ENCODE measurements at regions not wholly inside any gene's neighbourhood (a gene's known extent, or its start where the extent isn't known, plus 50 kb on each side); places are given as distances from the start of the nearest gene placed in this dataset.

DNA sequence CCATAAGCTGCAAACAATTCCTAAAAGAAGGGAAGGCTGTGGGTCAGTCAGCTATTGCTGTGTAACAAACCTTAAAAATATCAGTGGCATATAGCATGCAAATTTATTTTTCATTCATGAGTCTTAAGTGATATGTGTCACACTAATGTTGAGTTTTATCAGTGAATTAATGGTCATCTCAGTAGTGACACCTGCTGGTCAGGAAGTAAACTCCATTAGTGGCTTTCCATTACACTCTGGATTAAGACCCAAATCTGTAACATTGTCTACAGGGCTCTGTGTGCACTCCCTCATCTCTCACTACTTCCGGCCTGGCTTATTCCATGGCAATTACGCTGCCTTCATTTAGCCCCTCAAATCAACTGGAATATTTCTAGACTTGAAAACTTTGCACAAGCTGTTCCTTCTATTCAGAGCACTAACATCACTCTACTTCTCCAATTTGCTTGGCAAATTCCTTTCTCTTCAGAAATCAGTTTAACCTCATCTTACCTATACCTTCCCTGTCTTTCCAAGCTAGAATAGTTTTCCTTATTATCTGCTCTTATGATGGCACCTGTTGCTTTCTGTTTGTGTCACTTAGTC lies 217.3 kb upstream of the TAPT1 start:
- TF ChIP-seq MIXL1 (CRISPR knock-in tag; IDR thresholded peaks at IDR 0.05) (0 out of 2 replicates have a peak, but pooled peaks have one; percentile 30), RAD21 (CRISPR knock-in tag; IDR thresholded peaks at IDR 0.05) (0 out of 2 replicates have a peak, but pooled peaks have one; percentile 10), WIZ (CRISPR knock-in tag; IDR thresholded peaks at IDR 0.05) (no peak), ZBTB38 (CRISPR knock-in tag; IDR thresholded peaks at IDR 0.05) (no peak), STAG1 (CRISPR knock-in tag; IDR thresholded peaks at IDR 0.05) (peak; percentile 47; the same call in 1 of the 2 replicates), PHF21A (CRISPR knock-in tag; IDR thresholded peaks at IDR 0.05) (no peak), SMC3 (IDR thresholded peaks at IDR 0.05; ENCODE audit: low read length) (peak; percentile 25; the same call in 1 of the 2 replicates)
- TF ChIP-seq, protein P1, sequence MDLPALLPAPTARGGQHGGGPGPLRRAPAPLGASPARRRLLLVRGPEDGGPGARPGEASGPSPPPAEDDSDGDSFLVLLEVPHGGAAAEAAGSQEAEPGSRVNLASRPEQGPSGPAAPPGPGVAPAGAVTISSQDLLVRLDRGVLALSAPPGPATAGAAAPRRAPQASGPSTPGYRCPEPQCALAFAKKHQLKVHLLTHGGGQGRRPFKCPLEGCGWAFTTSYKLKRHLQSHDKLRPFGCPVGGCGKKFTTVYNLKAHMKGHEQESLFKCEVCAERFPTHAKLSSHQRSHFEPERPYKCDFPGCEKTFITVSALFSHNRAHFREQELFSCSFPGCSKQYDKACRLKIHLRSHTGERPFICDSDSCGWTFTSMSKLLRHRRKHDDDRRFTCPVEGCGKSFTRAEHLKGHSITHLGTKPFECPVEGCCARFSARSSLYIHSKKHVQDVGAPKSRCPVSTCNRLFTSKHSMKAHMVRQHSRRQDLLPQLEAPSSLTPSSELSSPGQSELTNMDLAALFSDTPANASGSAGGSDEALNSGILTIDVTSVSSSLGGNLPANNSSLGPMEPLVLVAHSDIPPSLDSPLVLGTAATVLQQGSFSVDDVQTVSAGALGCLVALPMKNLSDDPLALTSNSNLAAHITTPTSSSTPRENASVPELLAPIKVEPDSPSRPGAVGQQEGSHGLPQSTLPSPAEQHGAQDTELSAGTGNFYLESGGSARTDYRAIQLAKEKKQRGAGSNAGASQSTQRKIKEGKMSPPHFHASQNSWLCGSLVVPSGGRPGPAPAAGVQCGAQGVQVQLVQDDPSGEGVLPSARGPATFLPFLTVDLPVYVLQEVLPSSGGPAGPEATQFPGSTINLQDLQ (CRISPR knock-in tag; IDR thresholded peaks at IDR 0.05) = no peak
- TF ChIP-seq, protein P2, sequence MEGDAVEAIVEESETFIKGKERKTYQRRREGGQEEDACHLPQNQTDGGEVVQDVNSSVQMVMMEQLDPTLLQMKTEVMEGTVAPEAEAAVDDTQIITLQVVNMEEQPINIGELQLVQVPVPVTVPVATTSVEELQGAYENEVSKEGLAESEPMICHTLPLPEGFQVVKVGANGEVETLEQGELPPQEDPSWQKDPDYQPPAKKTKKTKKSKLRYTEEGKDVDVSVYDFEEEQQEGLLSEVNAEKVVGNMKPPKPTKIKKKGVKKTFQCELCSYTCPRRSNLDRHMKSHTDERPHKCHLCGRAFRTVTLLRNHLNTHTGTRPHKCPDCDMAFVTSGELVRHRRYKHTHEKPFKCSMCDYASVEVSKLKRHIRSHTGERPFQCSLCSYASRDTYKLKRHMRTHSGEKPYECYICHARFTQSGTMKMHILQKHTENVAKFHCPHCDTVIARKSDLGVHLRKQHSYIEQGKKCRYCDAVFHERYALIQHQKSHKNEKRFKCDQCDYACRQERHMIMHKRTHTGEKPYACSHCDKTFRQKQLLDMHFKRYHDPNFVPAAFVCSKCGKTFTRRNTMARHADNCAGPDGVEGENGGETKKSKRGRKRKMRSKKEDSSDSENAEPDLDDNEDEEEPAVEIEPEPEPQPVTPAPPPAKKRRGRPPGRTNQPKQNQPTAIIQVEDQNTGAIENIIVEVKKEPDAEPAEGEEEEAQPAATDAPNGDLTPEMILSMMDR (CRISPR knock-in tag; IDR thresholded peaks at IDR 0.05) = peak; percentile 66
- TF ChIP-seq, protein P3, sequence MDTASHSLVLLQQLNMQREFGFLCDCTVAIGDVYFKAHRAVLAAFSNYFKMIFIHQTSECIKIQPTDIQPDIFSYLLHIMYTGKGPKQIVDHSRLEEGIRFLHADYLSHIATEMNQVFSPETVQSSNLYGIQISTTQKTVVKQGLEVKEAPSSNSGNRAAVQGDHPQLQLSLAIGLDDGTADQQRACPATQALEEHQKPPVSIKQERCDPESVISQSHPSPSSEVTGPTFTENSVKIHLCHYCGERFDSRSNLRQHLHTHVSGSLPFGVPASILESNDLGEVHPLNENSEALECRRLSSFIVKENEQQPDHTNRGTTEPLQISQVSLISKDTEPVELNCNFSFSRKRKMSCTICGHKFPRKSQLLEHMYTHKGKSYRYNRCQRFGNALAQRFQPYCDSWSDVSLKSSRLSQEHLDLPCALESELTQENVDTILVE (CRISPR knock-in tag; IDR thresholded peaks at IDR 0.05) = no peak
- Histone ChIP-seq H2AFZ (ENCODE audit: low read length) (no peak overlapping the region), H3K27ac (ENCODE audit: extremely low read length, insufficient read depth, low read length) (no peak overlapping the region), H3K9ac (ENCODE audit: insufficient read depth, low read depth, low read length) (no peak overlapping the region), H3K4me2 (ENCODE audit: low read depth, low read length) (no peak overlapping the region), H3K4me3 (replicated peaks in 1 of 3; ENCODE audit: insufficient read depth in 1 of 3, low read depth in 2 of 3, low read length in 3 of 3) (no peak overlapping the region), H3K27me3 (ENCODE audit: control insufficient read depth in 1 of 2, insufficient read depth in 2 of 2, low read length in 2 of 2) (no peaks in the 10 kb centered on the region), H3K36me3 (replicated peaks in 1 of 2; ENCODE audit: control insufficient read depth in 1 of 2, insufficient read depth in 2 of 2, low read length in 2 of 2) (no peaks in the 10 kb centered on the region), H3K4me1 (ENCODE audit: insufficient read depth, low read length) (no peaks in the 10 kb centered on the region), H3K9me3 (ENCODE audit: low read length) (no peaks in the 10 kb centered on the region), H3K79me2 (ENCODE audit: insufficient read depth, low read length) (no peaks in the 10 kb centered on the region), H4K20me1 (ENCODE audit: insufficient read depth, low read length) (no peaks in the 10 kb centered on the region)
- 3% methylated on average over 2 of the region's 2 CpGs for WGBS (ENCODE audit: low lambda C conversion rate)
- peak; percentile 40 for FAIRE-seq
- intact Hi-C loops (cut with micrococcal nuclease; ENCODE audit: unreplicated experiment) = loop anchor here (1.0 to 5.0 kb wide), 2 partner anchors 153 to 416 kb away; no protein-coding TSS in a partner anchor
- CTCF ChIA-PET (ENCODE audit: low intra/inter-chr PET ratio, low total read pairs) = interaction anchor here (1.6 kb wide), 1 partner anchor 154 kb away, joined by 16 read pairs; no protein-coding TSS in a partner anchor
- ATAC-seq = peak; percentile 68
- POLR2A ChIA-PET = no interaction called here
- DNase-seq (ENCODE audit: low spot score) = peak; percentile 30
- in situ Hi-C loops (cut with HindIII; ENCODE audit: extremely low pct_ligation_motif_present, low pct_unique_long_range_greater_than_20kb) = no loop called here
- no TSS peak for BruUV-seq (replicated peaks)

Data from HepG2 (cell line).